PC-3 (cell line): ENCODE measurements at regions not wholly inside any gene's neighbourhood (a gene's known extent, or its start where the extent isn't known, plus 50 kb on each side); places are given as distances from the start of the nearest gene placed in this dataset.
"Not testable (repeated sequence)": the region's sequence is repeated elsewhere in the genome, so short reads cannot be mapped to it uniquely, and the experiment has no call there.

Experiments
- ATAC-seq: fragments of 200-7000 bp; cut with Tn5 transposase; 2 replicates; pipeline ENCODE4 v1.9.1; 2020; ENCODE audit warnings: mild to moderate bottlenecking, moderate library complexity
- BruUV-seq: library from RNA; stranded (reverse); fragments of 400-500 nt; replicated peaks from 2 replicates; lab custom pipeline; 2021; lab: Mats Ljungman, UMichigan
- CTCF ChIA-PET: fragments of 300-600 bp; sonication (Branson Sonifier 250); formaldehyde crosslinking; loops from one replicate; lab custom pipeline; 2022; ENCODE audit warnings: antibody characterized with exemption; lab: Charles Lee
- POLR2A ChIA-PET: fragments of 300-600 bp; sonication (Branson Sonifier 250); formaldehyde crosslinking; loops from one replicate; lab custom pipeline; 2022; ENCODE audit warnings: antibody characterized with exemption; ENCODE audit not compliant: unreplicated experiment; lab: Charles Lee
- DNase-seq: peaks from one replicate; pipeline ENCODE4 v3.0.0-alpha.2; 2015
- H2AFZ ChIP-seq: fragments of 300-600 bp; sonication (generic); 2 replicates; pipeline ENCODE4 v1.6.0; 2016; ENCODE audit warnings: antibody characterized with exemption, low read length
- H3F3A ChIP-seq: fragments of 300-600 bp; sonication (generic); one replicate; pipeline ENCODE4 v1.6.0; 2017; ENCODE audit warnings: antibody characterized with exemption, low read length, control low read depth, mild to moderate bottlenecking; ENCODE audit not compliant: unreplicated experiment
- H3K27ac ChIP-seq: fragments of 300-600 bp; sonication (generic); 2 replicates; pipeline ENCODE4 v1.5.1; 2016; ENCODE audit warnings: mild to moderate bottlenecking, low read length
- H3K27me3 ChIP-seq: fragments of 300-600 bp; sonication (generic); 2 replicates; pipeline ENCODE4 v1.6.1; 2016; ENCODE audit warnings: low read length, mixed read lengths
- H3K36me3 ChIP-seq: fragments of 300-600 bp; sonication (generic); 2 replicates; pipeline ENCODE4 v1.6.1; 2016; ENCODE audit warnings: low read depth, mixed run types, low read length, mixed read lengths
- H3K4me1 ChIP-seq: fragments of 300-600 bp; sonication (generic); 2 replicates; pipeline ENCODE4 v1.5.1; 2016; ENCODE audit warnings: low read length; ENCODE audit not compliant: insufficient read depth
- H3K4me2 ChIP-seq: fragments of 300-600 bp; sonication (generic); 2 replicates; pipeline ENCODE4 v1.6.0; 2016; ENCODE audit warnings: low read length
- H3K4me3 ChIP-seq: fragments of 300-600 bp; sonication (generic); 2 replicates; pipeline ENCODE4 v1.5.1; 2016; ENCODE audit warnings: mild to moderate bottlenecking, low read length, mixed read lengths
- H3K79me2 ChIP-seq: fragments of 300-600 bp; sonication (generic); 2 replicates; pipeline ENCODE4 v1.6.1; 2017; ENCODE audit warnings: low read length, mixed read lengths
- H3K9ac ChIP-seq: fragments of 300-600 bp; sonication (generic); 2 replicates; pipeline ENCODE4 v1.6.0; 2016; ENCODE audit warnings: mild to moderate bottlenecking, low read length
- H3K9me2 ChIP-seq: fragments of 300-600 bp; sonication (generic); replicated peaks from 2 replicates; pipeline ENCODE4 v1.6.1; 2016; ENCODE audit warnings: mixed run types, low read length, mixed read lengths
- H3K9me3 ChIP-seq: fragments of 300-600 bp; sonication (generic); 2 replicates; pipeline ENCODE4 v1.6.1; 2016; ENCODE audit warnings: low read length, mixed read lengths
- H4K20me1 ChIP-seq: fragments of 300-600 bp; sonication (generic); 2 replicates; pipeline ENCODE4 v1.6.1; 2016; ENCODE audit warnings: low read length, mixed read lengths
- CTCF ChIP-seq: fragments of 300-600 bp; sonication (generic); conservative IDR thresholded peaks from 2 replicates; pipeline ENCODE4 v1.5.1; 2017; ENCODE audit warnings: antibody characterized with exemption, low read depth, mild to moderate bottlenecking, low read length
- EZH2 ChIP-seq: fragments of 300-600 bp; sonication (generic); IDR thresholded peaks from one replicate; pipeline ENCODE4 v1.6.1; 2017; ENCODE audit warnings: antibody characterized with exemption, mild to moderate bottlenecking, low read length; ENCODE audit not compliant: unreplicated experiment
- EZH2phosphoT487 ChIP-seq: fragments of 300-600 bp; sonication (generic); IDR thresholded peaks from 2 replicates; pipeline ENCODE4 v1.6.1; 2018; ENCODE audit warnings: mild to moderate bottlenecking, antibody characterized with exemption, low read length, borderline replicate concordance
- intact Hi-C: fragments of 100-400 bp; cut with micrococcal nuclease; formaldehyde crosslinking; loops from 2 replicates; pipeline ENCODE4 v1.9.0; 2023

GRCh38 chr1:30660241-30660640 is 63.1 kb downstream of the MATN1 start:
- H3K79me2 ChIP-seq: no peaks in the 10 kb centered on the region
- TF ChIP-seq EZH2phosphoT487 (no peak), EZH2 (no peak), CTCF (no peak)
- no peaks in the 10 kb centered on the region for H3F3A ChIP-seq
- ATAC-seq (no peak), DNase-seq (no peak)
- no peak overlapping the region for H3K9ac ChIP-seq
- H3K9me2 ChIP-seq: no peaks in the 10 kb centered on the region
- no peaks in the 10 kb centered on the region for H3K36me3 ChIP-seq
- H3K27me3 ChIP-seq: no peaks in the 10 kb centered on the region
- H3K4me3 ChIP-seq: no peak overlapping the region
- ChIA-PET POLR2A (no interaction called here), CTCF (no interaction called here)
- H3K9me3 ChIP-seq: no peaks in the 10 kb centered on the region
- H2AFZ ChIP-seq: no peak overlapping the region
- no peak overlapping the region for H3K4me2 ChIP-seq
- no peaks in the 10 kb centered on the region for H4K20me1 ChIP-seq
- H3K4me1 ChIP-seq: peaks cover 10% of the 10 kb centered on the region
- H3K27ac ChIP-seq: no peak overlapping the region
- intact Hi-C loops: no loop called here
- no TSS peak for BruUV-seq

- H3K9ac ChIP-seq: no peak overlapping the region
- H3K4me2 ChIP-seq: no peak overlapping the region
- no peaks in the 10 kb centered on the region for H3K9me2 ChIP-seq
- H3K36me3 ChIP-seq: no peaks in the 10 kb centered on the region
- H4K20me1 ChIP-seq: no peaks in the 10 kb centered on the region
- H3K79me2 ChIP-seq: no peaks in the 10 kb centered on the region
- H3F3A ChIP-seq: no peaks in the 10 kb centered on the region
- peaks cover 10% of the 10 kb centered on the region for H3K4me1 ChIP-seq
- H3K4me3 ChIP-seq: no peak overlapping the region
- CTCF ChIA-PET: no interaction called here
- POLR2A ChIA-PET: no interaction called here
- ATAC-seq (no peak), DNase-seq (no peak)
- no peak overlapping the region for H3K27ac ChIP-seq
- BruUV-seq: no TSS peak
- no peaks in the 10 kb centered on the region for H3K27me3 ChIP-seq
- H2AFZ ChIP-seq: no peak overlapping the region
- TF ChIP-seq CTCF: no peak
- no peak for TF ChIP-seq EZH2
- TF ChIP-seq EZH2phosphoT487: no peak
- H3K9me3 ChIP-seq: no peaks in the 10 kb centered on the region
- intact Hi-C loops: no loop called here
These were observed 63.7 kb downstream of the MATN1 start for GRCh38 chr1:30659702-30660101.

- CTCF ChIA-PET, H3K4me2 ChIP-seq, BruUV-seq: not testable (repeated sequence)
These were observed 65.0 kb downstream of the MATN1 start for GRCh38 chr1:30658375-30658774.

More at GRCh38 chr1:30658375-30658774, 65.0 kb downstream of the MATN1 start:
- H3K9ac ChIP-seq, H3K9me2 ChIP-seq, H3K27me3 ChIP-seq, H3K79me2 ChIP-seq, ATAC-seq, H3K4me3 ChIP-seq, H3F3A ChIP-seq, H3K36me3 ChIP-seq, H3K9me3 ChIP-seq, DNase-seq, intact Hi-C loops, H2AFZ ChIP-seq, POLR2A ChIA-PET, H3K27ac ChIP-seq, H4K20me1 ChIP-seq: not testable (repeated sequence)
- peaks cover 10% of the 10 kb centered on the region for H3K4me1 ChIP-seq
